ENCODE measurements at regions not wholly inside any gene's neighbourhood (a gene's known extent, or its start where the extent isn't known, plus 50 kb on each side); places are given as distances from the start of the nearest gene placed in this dataset.
"Not testable (repeated sequence)": the region's sequence is repeated elsewhere in the genome, so short reads cannot be mapped to it uniquely, and the experiment has no call there.

- Histone ChIP-seq H3K4me3 (no peak overlapping the region), H3K27ac (no peak overlapping the region), H3K27me3 (no peaks in the 10 kb centered on the region), H3K4me1 (no peaks in the 10 kb centered on the region), H3K36me3 (no peaks in the 10 kb centered on the region), H3K9me3 (no peaks in the 10 kb centered on the region)
- no peak for TF ChIP-seq EP300 (IDR thresholded peaks at IDR 0.05)
- no peak for TF ChIP-seq POLR2A (IDR thresholded peaks at IDR 0.05)
- no peak for TF ChIP-seq CTCF (IDR thresholded peaks at IDR 0.05)
- DNase-seq (ENCODE audit: low spot score in 2 of 2): no peak
- 90 to 93% methylated on average over 5 of the region's 5 CpGs for WGBS, 2 donors
Measured at GRCh38 chr3:22862111-22862510, 341.0 kb upstream of the UBE2E2 start.

DNA sequence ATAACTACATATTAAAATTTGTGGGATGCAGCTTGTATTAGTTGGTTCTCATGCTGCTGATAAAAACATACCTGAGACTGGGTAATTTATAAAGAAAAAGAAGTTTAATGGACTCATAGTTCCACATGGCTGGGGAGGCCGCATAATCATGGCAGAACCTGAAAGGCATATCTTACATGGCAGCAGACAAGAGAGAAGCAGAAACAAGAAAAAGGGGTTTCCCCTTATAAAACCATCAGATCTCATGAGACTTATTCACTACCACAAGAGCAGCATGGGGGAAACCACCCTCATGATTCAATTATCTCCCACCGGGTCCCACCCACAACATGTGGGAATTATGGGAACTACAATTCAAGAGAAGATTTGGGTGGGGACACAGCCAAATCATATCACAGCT lies 320.3 kb upstream of the UBE2E2 start:
- H3K36me3 ChIP-seq; DNase-seq (ENCODE audit: low spot score in 2 of 2); H3K27ac ChIP-seq; H3K4me3 ChIP-seq; H3K9me3 ChIP-seq; H3K27me3 ChIP-seq: not testable (repeated sequence)
- peaks cover 0 to 13% (median 0%) of the 10 kb centered on the region in 4 donors for H3K4me1 ChIP-seq
- WGBS, 2 donors: 89 to 91% methylated on average over 2 of the region's 2 CpGs

GRCh38 chr3:22885039-22885438 lies 318.1 kb upstream of the UBE2E2 start:
- Histone ChIP-seq H3K36me3 (no peaks in the 10 kb centered on the region), H3K4me1 (peaks cover 0 to 13% (median 0%) of the 10 kb centered on the region in 4 donors), H3K4me3 (no peak overlapping the region), H3K27ac (no peak overlapping the region), H3K9me3 (no peaks in the 10 kb centered on the region), H3K27me3 (no peaks in the 10 kb centered on the region)
- TF ChIP-seq POLR2A (IDR thresholded peaks at IDR 0.05) (no peak), CTCF (IDR thresholded peaks at IDR 0.05) (no peak)
- no peak for DNase-seq (ENCODE audit: low spot score in 2 of 2)

- H3K27ac ChIP-seq: peak overlapping the region in 1 of 4 donors; percentile 18
- no peak for TF ChIP-seq CTCF (IDR thresholded peaks at IDR 0.05)
- TF ChIP-seq POLR2A (IDR thresholded peaks at IDR 0.05): no peak
- TF ChIP-seq EP300 (IDR thresholded peaks at IDR 0.05): no peak
- DNase-seq (ENCODE audit: low spot score in 2 of 2): no peak
- H3K9me3 ChIP-seq: no peaks in the 10 kb centered on the region
- WGBS, 2 donors: 81 to 83% methylated on average over 6 of the region's 6 CpGs
- no peak overlapping the region for H3K4me3 ChIP-seq
- no peaks in the 10 kb centered on the region for H3K27me3 ChIP-seq
- H3K4me1 ChIP-seq: peaks cover 0 to 13% (median 0%) of the 10 kb centered on the region in 4 donors
- H3K36me3 ChIP-seq: no peaks in the 10 kb centered on the region
Measured at GRCh38 chr3:22885574-22886341, 317.4 kb upstream of the UBE2E2 start.

GRCh38 chr3:22886439-22887068 lies 316.6 kb upstream of the UBE2E2 start:
- H3K4me1 ChIP-seq: peaks cover 0 to 13% (median 0%) of the 10 kb centered on the region in 4 donors
- H3K4me3 ChIP-seq: no peak overlapping the region
- no peaks in the 10 kb centered on the region for H3K36me3 ChIP-seq
- WGBS, 2 donors: 42 to 55% methylated on average over 4 of the region's 4 CpGs
- H3K27ac ChIP-seq: no peak overlapping the region
- DNase-seq (ENCODE audit: low spot score in 2 of 2): peak; percentile 38 to 54
- no peaks in the 10 kb centered on the region for H3K27me3 ChIP-seq
- TF ChIP-seq CTCF (IDR thresholded peaks at IDR 0.05) (no peak), EP300 (IDR thresholded peaks at IDR 0.05) (no peak), POLR2A (IDR thresholded peaks at IDR 0.05) (no peak)
- no peaks in the 10 kb centered on the region for H3K9me3 ChIP-seq
